Hematopoietic multipotent progenitor cell treated with erythropoietin and hydrocortisone succinate and interleukin-3 and kit ligand, for 6 days (in vitro differentiated cells): ENCODE measurements at regions not wholly inside any gene's neighbourhood (a gene's known extent, or its start where the extent isn't known, plus 50 kb on each side); places are given as distances from the start of the nearest gene placed in this dataset.
"Not testable (repeated sequence)": the region's sequence is repeated elsewhere in the genome, so short reads cannot be mapped to it uniquely, and the experiment has no call there.

Source experiments
- DNase-seq: peaks from one replicate; pipeline ENCODE4 v3.0.0-alpha.2; 2015

GRCh38 chr6:168871642-168872315, 381.9 kb downstream of the THBS2 start:
- no peak for DNase-seq

GRCh38 chr6:168870982-168871381, 382.7 kb downstream of the THBS2 start:
- no peak for DNase-seq

GRCh38 chr6:168867247-168868102, 386.2 kb downstream of the THBS2 start:
- no peak for DNase-seq

GRCh38 chr6:168866534-168866933, 387.1 kb downstream of the THBS2 start:
- no peak for DNase-seq

- no peak for DNase-seq
Observed at GRCh38 chr6:168865522-168865921, 388.1 kb downstream of the THBS2 start.

- DNase-seq, result no peak
Observed at GRCh38 chr6:168864541-168865460, 388.8 kb downstream of the THBS2 start.

GRCh38 chr6:168863467-168863866, 390.2 kb downstream of the THBS2 start:
- DNase-seq, result no peak

- DNase-seq, result no peak
Observed at GRCh38 chr6:168862346-168862980, 391.2 kb downstream of the THBS2 start.

- no peak for DNase-seq
Observed at GRCh38 chr6:168860987-168861386, 392.7 kb downstream of the THBS2 start.

GRCh38 chr6:168860341-168860740, 393.3 kb downstream of the THBS2 start:
- DNase-seq, result no peak

GRCh38 chr6:168858926-168859325, 394.7 kb downstream of the THBS2 start:
- no peak for DNase-seq

- DNase-seq, result no peak
Observed at GRCh38 chr6:168856914-168857313, 396.7 kb downstream of the THBS2 start.

GRCh38 chr6:168852376-168852884, 401.2 kb downstream of the THBS2 start:
- DNase-seq, result no peak

- DNase-seq, result no peak
Observed at GRCh38 chr6:168851460-168852375, 401.9 kb downstream of the THBS2 start.

GRCh38 chr6:168850027-168850736, 403.5 kb downstream of the THBS2 start:
- DNase-seq, result not testable (repeated sequence)

- no peak for DNase-seq
Observed at GRCh38 chr6:168849459-168849858, 404.2 kb downstream of the THBS2 start.

GRCh38 chr6:168848797-168849196, 404.8 kb downstream of the THBS2 start:
- DNase-seq, result no peak

- no peak for DNase-seq
Observed at GRCh38 chr6:168844821-168845609, 404.0 kb downstream of the SMOC2 start.

- DNase-seq, result not testable (repeated sequence)
Observed at GRCh38 chr6:168842632-168843212, 401.7 kb downstream of the SMOC2 start.
